GM23338 (cell line): ENCODE measurements at regions not wholly inside any gene's neighbourhood (a gene's known extent, or its start where the extent isn't known, plus 50 kb on each side); places are given as distances from the start of the nearest gene placed in this dataset.
A peak's percentile ranks its signal among the peaks of the same experiment; 100 is the strongest.
"Not testable (repeated sequence)": the region's sequence is repeated elsewhere in the genome, so short reads cannot be mapped to it uniquely, and the experiment has no call there.

Experiments
- ATAC-seq: fragments of 200-7000 bp; cut with Tn5 transposase; 3 replicates; pipeline ENCODE4 v1.9.1; 2020
- DNase-seq: peaks from one replicate; pipeline ENCODE4 v3.0.0-alpha.2; 2015; ENCODE audit warnings: low spot score
- H2AFZ ChIP-seq: fragments of 200-600 bp; sonication (generic); 2 replicates; pipeline ENCODE4 v1.8.0; 2016; ENCODE audit warnings: antibody characterized with exemption, mild to moderate bottlenecking, moderate library complexity
- H3F3A ChIP-seq: fragments of 200-600 bp; sonication (generic); replicated peaks from 2 replicates; pipeline ENCODE4 v1.8.0; 2017; ENCODE audit warnings: antibody characterized with exemption, mixed run types, low read depth
- H3K27ac ChIP-seq: fragments of 200-600 bp; sonication (generic); 2 replicates; pipeline ENCODE4 v1.6.1; 2016; ENCODE audit warnings: low read depth
- H3K27me3 ChIP-seq: fragments of 200-600 bp; sonication (generic); 2 replicates; pipeline ENCODE4 v1.8.0; 2016; ENCODE audit warnings: mild to moderate bottlenecking, mixed run types, moderate library complexity; ENCODE audit not compliant: insufficient read depth
- H3K36me3 ChIP-seq: fragments of 200-600 bp; sonication (generic); 2 replicates; pipeline ENCODE4 v1.8.0; 2016; ENCODE audit warnings: mild to moderate bottlenecking; ENCODE audit not compliant: insufficient read depth
- H3K4me1 ChIP-seq: fragments of 200-600 bp; sonication (generic); 2 replicates; pipeline ENCODE4 v1.8.0; 2016; ENCODE audit warnings: mild to moderate bottlenecking, moderate library complexity; ENCODE audit not compliant: insufficient read depth
- H3K4me2 ChIP-seq: fragments of 200-600 bp; sonication (generic); 2 replicates; pipeline ENCODE4 v1.7.1; 2017; ENCODE audit warnings: mixed run types
- H3K4me3 ChIP-seq: fragments of 200-600 bp; sonication (generic); 2 replicates; pipeline ENCODE4 v1.6.1; 2016; ENCODE audit warnings: mixed run types
- H3K79me2 ChIP-seq: fragments of 200-600 bp; sonication (generic); replicated peaks from 2 replicates; pipeline ENCODE4 v1.8.0; 2017; ENCODE audit warnings: mild to moderate bottlenecking; ENCODE audit not compliant: insufficient read depth
- H3K9me2 ChIP-seq: fragments of 200-600 bp; sonication (generic); 2 replicates; pipeline ENCODE4 v1.8.0; 2017; ENCODE audit not compliant: insufficient read depth
- H4K20me1 ChIP-seq: fragments of 200-600 bp; sonication (generic); replicated peaks from 2 replicates; pipeline ENCODE4 v1.8.0; 2017; ENCODE audit warnings: mild to moderate bottlenecking; ENCODE audit not compliant: insufficient read depth
- H3K27ac Mint-ChIP-seq: 2 replicates; pipeline ENCODE4 v1.8.0; 2020; ENCODE audit warnings: inconsistent platforms, mild to moderate bottlenecking, moderate library complexity, mixed read lengths
- H3K27me3 Mint-ChIP-seq: 3 replicates; pipeline ENCODE4 v1.8.0; 2022; ENCODE audit warnings: low read depth, mild to moderate bottlenecking, moderate library complexity, mixed read lengths, inconsistent platforms; ENCODE audit not compliant: insufficient read depth, poor library complexity
- H3K36me3 Mint-ChIP-seq: 3 replicates; pipeline ENCODE4 v1.8.0; 2021; ENCODE audit warnings: low read depth, mild to moderate bottlenecking, inconsistent platforms, moderate library complexity, mixed read lengths
- H3K4me1 Mint-ChIP-seq: 3 replicates; pipeline ENCODE4 v1.8.0; 2020; ENCODE audit warnings: mild to moderate bottlenecking, inconsistent platforms, mixed read lengths
- H3K4me3 Mint-ChIP-seq: 3 replicates; pipeline ENCODE4 v1.8.0; 2021; ENCODE audit warnings: moderate library complexity, mild to moderate bottlenecking, inconsistent platforms, mixed read lengths
- H3K9me3 Mint-ChIP-seq: 3 replicates; pipeline ENCODE4 v1.8.0; 2020; ENCODE audit warnings: moderate library complexity, mild to moderate bottlenecking, inconsistent platforms, mixed read lengths
- CREB1 ChIP-seq: fragments of 250-450 bp; sonication (Bioruptor Pico); IDR thresholded peaks from 2 replicates; pipeline ENCODE4 v1.5.0; 2020; ENCODE audit warnings: low read depth, mild to moderate bottlenecking, moderate library complexity
- ETS1 ChIP-seq: IDR thresholded peaks from 2 replicates; pipeline ENCODE4 v1.6.1; 2016; ENCODE audit warnings: antibody characterized with exemption
- EZH2 ChIP-seq: fragments of 200-600 bp; sonication (generic); IDR thresholded peaks from one replicate; pipeline ENCODE4 v1.8.0; 2017; ENCODE audit warnings: antibody characterized with exemption, mild to moderate bottlenecking, low read depth; ENCODE audit not compliant: unreplicated experiment
- EZH2phosphoT487 ChIP-seq: fragments of 200-600 bp; sonication (generic); IDR thresholded peaks from one replicate; pipeline ENCODE4 v1.8.1; 2018; ENCODE audit warnings: antibody characterized with exemption; ENCODE audit not compliant: unreplicated experiment
- JUNB ChIP-seq: IDR thresholded peaks from one replicate; pipeline ENCODE4 v1.6.1; 2016; ENCODE audit warnings: antibody characterized with exemption; ENCODE audit not compliant: unreplicated experiment
- POLR2AphosphoS5 ChIP-seq: IDR thresholded peaks from 2 replicates; pipeline ENCODE4 v1.6.1; 2016; ENCODE audit warnings: antibody characterized with exemption, low read depth
- ZNF114 ChIP-seq: fragments of 250-450 bp; sonication (Bioruptor Pico); IDR thresholded peaks from 2 replicates; pipeline ENCODE4 v1.5.0; 2020; ENCODE audit warnings: mild to moderate bottlenecking, moderate library complexity
- ZNF331 ChIP-seq: fragments of 250-450 bp; sonication (Bioruptor Pico); IDR thresholded peaks from 2 replicates; pipeline ENCODE4 v1.5.0; 2020; ENCODE audit warnings: low read depth, mild to moderate bottlenecking, moderate library complexity
- TF ChIP-seq, protein P1 (sequence below), 2 experiments: fragments of 200-600 bp in 1 of 2; sonication (generic) in 1 of 2; conservative IDR thresholded peaks; 2 replicates each; pipeline versions ENCODE4 v1.5.1 to v1.6.1; 2016 to 2017; ENCODE audit warnings: antibody characterized with exemption in 2 of 2, low read depth in 2 of 2, mild to moderate bottlenecking in 2 of 2, moderate library complexity in 1 of 2
- TF ChIP-seq, protein P2 (sequence below): IDR thresholded peaks from one replicate; pipeline ENCODE4 v1.6.1; 2018; ENCODE audit warnings: antibody characterized with exemption; ENCODE audit not compliant: unreplicated experiment

DNA sequence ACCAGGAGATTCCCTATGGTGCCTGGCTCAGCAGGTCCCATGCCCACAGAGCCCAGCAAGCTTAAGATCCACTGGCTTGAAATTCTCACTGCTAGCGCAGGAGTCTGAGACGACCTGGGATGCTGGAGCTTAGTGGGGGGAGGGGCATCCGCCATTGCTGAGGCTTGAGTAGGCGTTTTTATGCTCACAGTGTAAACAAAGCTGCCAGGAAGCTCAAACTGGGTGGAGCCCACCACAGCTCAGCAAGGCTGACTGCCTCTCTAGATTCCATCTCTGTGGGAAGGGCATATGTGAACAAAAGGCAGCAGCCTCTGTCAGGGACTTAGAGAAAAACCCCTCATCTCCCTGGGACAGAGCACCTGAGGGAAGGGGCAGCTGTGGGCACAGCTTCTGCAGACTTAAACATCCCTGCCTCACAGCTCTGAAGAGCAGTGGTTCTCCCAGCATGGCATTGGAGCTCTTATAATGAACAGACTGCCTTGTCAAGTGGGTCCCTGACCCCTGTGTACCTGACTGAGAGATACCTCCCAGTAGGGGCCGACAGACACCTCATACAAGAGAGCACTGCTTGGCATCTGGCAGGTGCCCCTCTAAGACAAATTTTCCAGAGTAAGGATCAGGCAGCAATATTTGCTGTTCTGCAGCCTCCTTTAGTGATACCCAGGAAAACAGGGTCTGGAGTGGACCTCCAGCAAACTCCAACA is 231.5 kb upstream of the SETMAR start:
- peak overlapping the region; percentile 78; the same call in 1 of the 2 replicates for H2AFZ ChIP-seq
- H3K36me3 ChIP-seq: no peaks in the 10 kb centered on the region
- H3K9me3 Mint-ChIP-seq: peaks cover 87% of the 10 kb centered on the region
- H3K27ac Mint-ChIP-seq: no peak overlapping the region
- peaks cover 11% of the 10 kb centered on the region; the same call in 2 of the 3 replicates for H3K4me1 Mint-ChIP-seq
- peak; percentile 76 for ATAC-seq
- peak overlapping the region; percentile 43; the same call in 1 of the 2 replicates for H3K27ac ChIP-seq
- H3K4me1 ChIP-seq: peaks cover 9% of the 10 kb centered on the region
- no peaks in the 10 kb centered on the region for H3K79me2 ChIP-seq
- no peaks in the 10 kb centered on the region for H4K20me1 ChIP-seq
- no peaks in the 10 kb centered on the region for H3F3A ChIP-seq
- H3K27me3 Mint-ChIP-seq: peaks cover 5% of the 10 kb centered on the region
- peaks cover 13% of the 10 kb centered on the region; the same call in 2 of the 3 replicates for H3K36me3 Mint-ChIP-seq
- peak overlapping the region; percentile 16; the same call in 1 of the 2 replicates for H3K4me3 ChIP-seq
- no peak overlapping the region for H3K4me3 Mint-ChIP-seq
- peaks cover 20% of the 10 kb centered on the region; the same call in 1 of the 2 replicates for H3K9me2 ChIP-seq
- TF ChIP-seq ZNF114: no peak
- TF ChIP-seq, protein P1, sequence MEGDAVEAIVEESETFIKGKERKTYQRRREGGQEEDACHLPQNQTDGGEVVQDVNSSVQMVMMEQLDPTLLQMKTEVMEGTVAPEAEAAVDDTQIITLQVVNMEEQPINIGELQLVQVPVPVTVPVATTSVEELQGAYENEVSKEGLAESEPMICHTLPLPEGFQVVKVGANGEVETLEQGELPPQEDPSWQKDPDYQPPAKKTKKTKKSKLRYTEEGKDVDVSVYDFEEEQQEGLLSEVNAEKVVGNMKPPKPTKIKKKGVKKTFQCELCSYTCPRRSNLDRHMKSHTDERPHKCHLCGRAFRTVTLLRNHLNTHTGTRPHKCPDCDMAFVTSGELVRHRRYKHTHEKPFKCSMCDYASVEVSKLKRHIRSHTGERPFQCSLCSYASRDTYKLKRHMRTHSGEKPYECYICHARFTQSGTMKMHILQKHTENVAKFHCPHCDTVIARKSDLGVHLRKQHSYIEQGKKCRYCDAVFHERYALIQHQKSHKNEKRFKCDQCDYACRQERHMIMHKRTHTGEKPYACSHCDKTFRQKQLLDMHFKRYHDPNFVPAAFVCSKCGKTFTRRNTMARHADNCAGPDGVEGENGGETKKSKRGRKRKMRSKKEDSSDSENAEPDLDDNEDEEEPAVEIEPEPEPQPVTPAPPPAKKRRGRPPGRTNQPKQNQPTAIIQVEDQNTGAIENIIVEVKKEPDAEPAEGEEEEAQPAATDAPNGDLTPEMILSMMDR (conservative IDR thresholded peaks at IDR 0.05; ENCODE audit: low read depth in 2 of 2): peak; percentile 20 to 47; a peak in 2 of 4 replicates
- peak; percentile 84 for DNase-seq
- H3K4me2 ChIP-seq: peak overlapping the region; percentile 64; the same call in 1 of the 2 replicates
- no peaks in the 10 kb centered on the region for H3K27me3 ChIP-seq

DNA sequence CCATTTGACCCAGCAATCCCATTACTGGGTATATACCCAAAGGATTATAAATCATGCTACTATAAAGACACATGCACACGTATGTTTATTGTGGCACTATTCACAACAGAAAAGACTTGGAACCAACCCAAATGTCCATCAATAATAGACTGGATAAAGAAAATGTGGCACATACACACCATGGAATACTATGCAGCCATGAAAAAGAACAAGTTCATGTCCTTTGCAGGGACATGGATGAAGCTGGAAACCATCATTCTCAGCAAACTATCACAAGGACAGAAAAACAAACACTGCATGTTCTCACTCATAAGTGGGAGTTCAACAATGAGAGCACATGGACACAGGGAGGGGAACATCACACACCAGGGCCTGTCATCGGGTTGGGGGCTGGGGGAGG is 225.9 kb upstream of the SETMAR start:
- H3K4me1 Mint-ChIP-seq, H3K79me2 ChIP-seq, H3K36me3 ChIP-seq, H3K27me3 ChIP-seq, H3K27me3 Mint-ChIP-seq, DNase-seq, H3K9me2 ChIP-seq, H3F3A ChIP-seq, H3K27ac Mint-ChIP-seq, H4K20me1 ChIP-seq, H3K4me3 ChIP-seq, H3K4me2 ChIP-seq, H2AFZ ChIP-seq, H3K27ac ChIP-seq, H3K4me3 Mint-ChIP-seq, H3K4me1 ChIP-seq, ATAC-seq: not testable (repeated sequence)
- H3K9me3 Mint-ChIP-seq: peaks cover 84% of the 10 kb centered on the region
- H3K36me3 Mint-ChIP-seq: peaks cover 15% of the 10 kb centered on the region; the same call in 2 of the 3 replicates

GRCh38 chr3:4077950-4078349 is 225.2 kb upstream of the SETMAR start:
- H3K27ac Mint-ChIP-seq: no peak overlapping the region
- DNase-seq: no peak
- ATAC-seq: no peak
- no peak for TF ChIP-seq ZNF331 (CRISPR knock-in tag)
- TF ChIP-seq POLR2AphosphoS5: no peak
- TF ChIP-seq ETS1: no peak
- no peak for TF ChIP-seq ZNF114
- TF ChIP-seq EZH2phosphoT487: no peak
- no peak for TF ChIP-seq EZH2
- TF ChIP-seq, protein P2, sequence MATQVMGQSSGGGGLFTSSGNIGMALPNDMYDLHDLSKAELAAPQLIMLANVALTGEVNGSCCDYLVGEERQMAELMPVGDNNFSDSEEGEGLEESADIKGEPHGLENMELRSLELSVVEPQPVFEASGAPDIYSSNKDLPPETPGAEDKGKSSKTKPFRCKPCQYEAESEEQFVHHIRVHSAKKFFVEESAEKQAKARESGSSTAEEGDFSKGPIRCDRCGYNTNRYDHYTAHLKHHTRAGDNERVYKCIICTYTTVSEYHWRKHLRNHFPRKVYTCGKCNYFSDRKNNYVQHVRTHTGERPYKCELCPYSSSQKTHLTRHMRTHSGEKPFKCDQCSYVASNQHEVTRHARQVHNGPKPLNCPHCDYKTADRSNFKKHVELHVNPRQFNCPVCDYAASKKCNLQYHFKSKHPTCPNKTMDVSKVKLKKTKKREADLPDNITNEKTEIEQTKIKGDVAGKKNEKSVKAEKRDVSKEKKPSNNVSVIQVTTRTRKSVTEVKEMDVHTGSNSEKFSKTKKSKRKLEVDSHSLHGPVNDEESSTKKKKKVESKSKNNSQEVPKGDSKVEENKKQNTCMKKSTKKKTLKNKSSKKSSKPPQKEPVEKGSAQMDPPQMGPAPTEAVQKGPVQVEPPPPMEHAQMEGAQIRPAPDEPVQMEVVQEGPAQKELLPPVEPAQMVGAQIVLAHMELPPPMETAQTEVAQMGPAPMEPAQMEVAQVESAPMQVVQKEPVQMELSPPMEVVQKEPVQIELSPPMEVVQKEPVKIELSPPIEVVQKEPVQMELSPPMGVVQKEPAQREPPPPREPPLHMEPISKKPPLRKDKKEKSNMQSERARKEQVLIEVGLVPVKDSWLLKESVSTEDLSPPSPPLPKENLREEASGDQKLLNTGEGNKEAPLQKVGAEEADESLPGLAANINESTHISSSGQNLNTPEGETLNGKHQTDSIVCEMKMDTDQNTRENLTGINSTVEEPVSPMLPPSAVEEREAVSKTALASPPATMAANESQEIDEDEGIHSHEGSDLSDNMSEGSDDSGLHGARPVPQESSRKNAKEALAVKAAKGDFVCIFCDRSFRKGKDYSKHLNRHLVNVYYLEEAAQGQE: no peak
- no peak for TF ChIP-seq CREB1 (CRISPR knock-in tag)
- no peak for TF ChIP-seq JUNB

More at GRCh38 chr3:4077950-4078349, 225.2 kb upstream of the SETMAR start:
- H3K4me2 ChIP-seq: no peak overlapping the region
- Mint-ChIP-seq H3K9me3 (peaks cover 81% of the 10 kb centered on the region), H3K4me1 (no peaks in the 10 kb centered on the region), H3K36me3 (peaks cover 10% of the 10 kb centered on the region; the same call in 1 of the 3 replicates), H3K27me3 (peaks cover 2% of the 10 kb centered on the region), H3K4me3 (no peak overlapping the region)
- H3K27me3 ChIP-seq: no peaks in the 10 kb centered on the region
- H3K9me2 ChIP-seq: no peaks in the 10 kb centered on the region
- H3F3A ChIP-seq: no peaks in the 10 kb centered on the region
- peaks cover 5% of the 10 kb centered on the region for H3K4me1 ChIP-seq
- no peak overlapping the region for H3K27ac ChIP-seq
- H3K4me3 ChIP-seq: 0 out of 2 replicates have a peak overlapping the region, but pooled peaks have one; percentile 9
- H2AFZ ChIP-seq: peak overlapping the region; percentile 56; the same call in 1 of the 2 replicates
- no peaks in the 10 kb centered on the region for H4K20me1 ChIP-seq
- no peaks in the 10 kb centered on the region for H3K79me2 ChIP-seq
- no peaks in the 10 kb centered on the region for H3K36me3 ChIP-seq
